Body of pancreas (tissue), 4 donors: ENCODE measurements at regions not wholly inside any gene's neighbourhood (a gene's known extent, or its start where the extent isn't known, plus 50 kb on each side); places are given as distances from the start of the nearest gene placed in this dataset.

Experiments
- ATAC-seq: fragments of 150-250 bp; one replicate; pipeline ENCODE4 v1.9.1; 2016
- DNase-seq, 4 donors: peaks; one replicate each; pipeline ENCODE4 v3.0.0-alpha.2; 2019
- H3K27ac ChIP-seq, 4 donors: fragments of 200-600 bp; sonication (generic); 1 replicate in 3 of 4; 2 replicates in 1 of 4; pipeline versions ENCODE4 v1.5.1 to v1.6.1; 2016 to 2019; ENCODE audit warnings: mild to moderate bottlenecking in 1 of 4, mixed read lengths in 1 of 4, moderate library complexity in 1 of 4
- H3K27me3 ChIP-seq, 2 donors: fragments of 200-600 bp; sonication (generic); one replicate each; pipeline ENCODE4 v1.6.0; 2016; ENCODE audit warnings: mild to moderate bottlenecking in 1 of 2
- H3K36me3 ChIP-seq, 2 donors: fragments of 200-600 bp; sonication (generic); replicated peaks in 1 of 2; 2 replicates each; pipeline ENCODE4 v1.5.1; 2016; ENCODE audit warnings: low read depth in 2 of 2; ENCODE audit not compliant: insufficient read depth in 1 of 2
- H3K4me1 ChIP-seq: fragments of 200-600 bp; sonication (generic); one replicate; pipeline ENCODE4 v1.6.0; 2016
- H3K4me3 ChIP-seq, 2 donors: fragments of 200-600 bp; sonication (generic); 1 replicate in 1 of 2; 2 replicates in 1 of 2; pipeline ENCODE4 v1.5.1; 2016 to 2019
- H3K9me3 ChIP-seq, 3 donors: fragments of 200-600 bp; sonication (generic); 1 replicate in 2 of 3; 2 replicates in 1 of 3; pipeline ENCODE4 v1.5.1; 2016
- CTCF ChIP-seq, 7 experiments: fragments of 450-650 bp in 4 of 7; fragments of 200-600 bp in 3 of 7; sonication (generic) in 3 of 7; IDR thresholded peaks; one replicate each; pipeline ENCODE4 v1.5.1; 2016 to 2019; ENCODE audit warnings: antibody characterized with exemption in 7 of 7
- POLR2A ChIP-seq, 3 donors: fragments of 450-650 bp; IDR thresholded peaks; one replicate each; pipeline ENCODE4 v1.6.1; 2016; ENCODE audit warnings: antibody characterized with exemption in 3 of 3, mild to moderate bottlenecking in 2 of 3
- WGBS, 2 donors: methylation state at CpG; one replicate each; pipeline ENCODE4 v1.1.5; 2017; 5-methylcytosine and 5-hydroxymethylcytosine counted together
- intact Hi-C: fragments of 100-400 bp; cut with DNase I; formaldehyde crosslinking; loops from one replicate; pipeline ENCODE4 v1.15.1; 2023

DNA sequence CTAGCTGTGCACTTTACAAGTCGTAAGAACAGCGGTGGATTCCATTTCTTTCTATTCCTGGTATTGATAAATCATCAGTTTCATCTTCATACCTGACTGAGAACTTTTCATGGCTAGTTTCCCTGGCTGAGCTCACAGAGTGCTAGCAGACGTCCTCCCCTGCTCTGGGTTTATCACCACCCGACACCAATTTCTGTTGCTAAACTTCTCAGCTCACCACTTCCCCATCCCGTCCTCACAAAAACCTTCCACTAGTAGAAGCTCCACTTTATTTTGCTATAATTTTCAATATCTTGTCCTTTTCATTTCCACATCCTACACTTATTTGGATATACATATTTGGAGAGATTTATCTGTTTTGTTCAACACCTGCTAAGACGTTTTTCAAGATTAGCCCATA lies 869.4 kb upstream of the FRG1 start:
- 60 to 63% methylated on average over 6 of the region's 6 CpGs for whole genome bisulfite sequencing, 2 donors
- no peak overlapping the region for H3K4me3 ChIP-seq
- no peak for TF ChIP-seq CTCF (IDR thresholded peaks at IDR 0.05)
- TF ChIP-seq POLR2A (IDR thresholded peaks at IDR 0.05) = no peak

GRCh38 chr4:189073739-189074138 lies 866.9 kb upstream of the FRG1 start:
- ATAC-seq (no peak), DNase-seq (no peak)
- no peaks in the 10 kb centered on the region for H3K27me3 ChIP-seq
- WGBS, 2 donors = 53 to 61% methylated on average over 6 of the region's 6 CpGs
- intact Hi-C loops = no loop called here
- H3K9me3 ChIP-seq = no peaks in the 10 kb centered on the region
- no peak overlapping the region for H3K4me3 ChIP-seq
- H3K27ac ChIP-seq = no peak overlapping the region
- H3K36me3 ChIP-seq = no peaks in the 10 kb centered on the region
- no peak for TF ChIP-seq CTCF (IDR thresholded peaks at IDR 0.05)
- no peak for TF ChIP-seq POLR2A (IDR thresholded peaks at IDR 0.05)
- H3K4me1 ChIP-seq = no peaks in the 10 kb centered on the region

More for the DNA sequence above, 869.4 kb upstream of the FRG1 start:
- ATAC-seq (no peak), DNase-seq (no peak)
- Histone ChIP-seq H3K27me3 (no peaks in the 10 kb centered on the region), H3K36me3 (no peaks in the 10 kb centered on the region), H3K9me3 (no peaks in the 10 kb centered on the region), H3K27ac (no peak overlapping the region), H3K4me1 (no peaks in the 10 kb centered on the region)
- intact Hi-C loops = no loop called here

- Histone ChIP-seq H3K27ac (no peak overlapping the region), H3K4me3 (no peak overlapping the region), H3K4me1 (no peaks in the 10 kb centered on the region), H3K27me3 (no peaks in the 10 kb centered on the region), H3K36me3 (no peaks in the 10 kb centered on the region), H3K9me3 (no peaks in the 10 kb centered on the region)
- ATAC-seq (no peak), DNase-seq (no peak)
- intact Hi-C loops = no loop called here
- TF ChIP-seq POLR2A (IDR thresholded peaks at IDR 0.05) (no peak), CTCF (IDR thresholded peaks at IDR 0.05) (no peak)
Measured at GRCh38 chr4:189081826-189082225, 858.8 kb upstream of the FRG1 start.

DNA sequence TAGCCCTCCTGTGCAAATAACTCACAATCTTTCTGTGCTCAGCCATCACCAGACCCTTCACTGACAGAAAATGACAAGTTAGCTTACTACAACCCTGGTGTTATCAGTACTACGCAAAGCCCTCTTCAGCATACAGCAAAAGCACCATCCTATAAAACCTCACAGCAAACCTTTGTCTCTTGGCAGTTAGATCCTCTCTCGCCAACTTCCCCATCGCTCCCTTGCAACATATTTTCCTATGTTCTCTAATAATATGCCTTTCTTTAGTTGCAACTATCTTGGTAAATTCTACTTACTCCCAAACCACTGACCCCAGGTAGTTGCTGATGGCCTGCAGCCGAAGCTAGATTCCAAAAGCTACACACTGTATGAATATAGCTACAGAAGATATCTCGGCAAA lies 856.9 kb upstream of the FRG1 start:
- intact Hi-C loops = no loop called here
- H3K9me3 ChIP-seq = no peaks in the 10 kb centered on the region
- DNase-seq (no peak), ATAC-seq (no peak)
- no peaks in the 10 kb centered on the region for H3K4me1 ChIP-seq
- 68 to 76% methylated on average over 5 of the region's 5 CpGs for WGBS, 2 donors
- H3K4me3 ChIP-seq = no peak overlapping the region
- no peaks in the 10 kb centered on the region for H3K27me3 ChIP-seq
- no peak overlapping the region for H3K27ac ChIP-seq
- no peak for TF ChIP-seq POLR2A (IDR thresholded peaks at IDR 0.05)
- TF ChIP-seq CTCF (IDR thresholded peaks at IDR 0.05) = no peak
- H3K36me3 ChIP-seq = no peaks in the 10 kb centered on the region

GRCh38 chr4:189084671-189085070 lies 856.0 kb upstream of the FRG1 start:
- Histone ChIP-seq H3K9me3 (no peaks in the 10 kb centered on the region), H3K4me3 (no peak overlapping the region), H3K27me3 (no peaks in the 10 kb centered on the region), H3K27ac (no peak overlapping the region), H3K4me1 (no peaks in the 10 kb centered on the region), H3K36me3 (no peaks in the 10 kb centered on the region)
- ATAC-seq (no peak), DNase-seq (no peak)
- TF ChIP-seq CTCF (IDR thresholded peaks at IDR 0.05) (no peak), POLR2A (IDR thresholded peaks at IDR 0.05) (no peak)
- intact Hi-C loops = no loop called here
- 58 to 70% methylated on average over 4 of the region's 4 CpGs for WGBS, 2 donors
